A673 (cell line): ENCODE measurements at regions not wholly inside any gene's neighbourhood (a gene's known extent, or its start where the extent isn't known, plus 50 kb on each side); places are given as distances from the start of the nearest gene placed in this dataset.

Experiments used
- BruUV-seq: library from RNA; stranded (reverse); fragments of 400-500 nt; replicated peaks from 2 replicates; lab custom pipeline; 2021; lab: Mats Ljungman, UMichigan
- CTCF ChIA-PET: fragments of 300-600 bp; sonication (Branson Sonifier 250); formaldehyde crosslinking; loops from one replicate; lab custom pipeline; 2022; ENCODE audit warnings: antibody characterized with exemption; lab: Charles Lee
- POLR2A ChIA-PET: fragments of 300-600 bp; sonication (Branson Sonifier 250); formaldehyde crosslinking; loops from one replicate; lab custom pipeline; 2022; ENCODE audit warnings: antibody characterized with exemption; ENCODE audit not compliant: low non-redundant PET; lab: Charles Lee
- DNase-seq: peaks from one replicate; pipeline ENCODE4 v3.0.0-alpha.2; 2015; ENCODE audit warnings: low spot score
- H3K27ac ChIP-seq: fragments of 200-600 bp; sonication (generic); 2 replicates; pipeline ENCODE4 v1.5.1; 2016; ENCODE audit warnings: mixed run types, low read depth, mild to moderate bottlenecking, mixed read lengths, antibody characterized with exemption, low read length; ENCODE audit not compliant: poor library complexity, severe bottlenecking
- H3K27me3 ChIP-seq: fragments of 200-600 bp; sonication (generic); replicated peaks from 2 replicates; pipeline ENCODE4 v1.6.1; 2017; ENCODE audit warnings: mixed run types, low read depth, mild to moderate bottlenecking, mixed read lengths, antibody characterized with exemption, low read length; ENCODE audit not compliant: insufficient read depth, poor library complexity
- H3K36me3 ChIP-seq: fragments of 200-600 bp; sonication (generic); 2 replicates; pipeline ENCODE4 v1.6.1; 2016; ENCODE audit warnings: mixed run types, mild to moderate bottlenecking, mixed read lengths, antibody characterized with exemption, low read length; ENCODE audit not compliant: insufficient read depth, poor library complexity, severe bottlenecking
- H3K4me1 ChIP-seq: fragments of 200-600 bp; sonication (generic); 2 replicates; pipeline ENCODE4 v1.6.1; 2017; ENCODE audit warnings: mixed run types, mild to moderate bottlenecking, mixed read lengths, antibody characterized with exemption, low read length; ENCODE audit not compliant: insufficient read depth, poor library complexity, severe bottlenecking
- H3K4me3 ChIP-seq: fragments of 200-600 bp; sonication (generic); 2 replicates; pipeline ENCODE4 v1.5.1; 2016; ENCODE audit warnings: low read depth, mixed run types, mild to moderate bottlenecking, mixed read lengths, low read length; ENCODE audit not compliant: poor library complexity, severe bottlenecking
- H3K9me3 ChIP-seq: fragments of 200-600 bp; sonication (generic); 2 replicates; pipeline ENCODE4 v1.6.1; 2016; ENCODE audit warnings: mixed run types, low read depth, mild to moderate bottlenecking, mixed read lengths, antibody characterized with exemption, low read length; ENCODE audit not compliant: poor library complexity, severe bottlenecking
- CTCF ChIP-seq: fragments of 300-800, 200-600 bp; sonication (generic); conservative IDR thresholded peaks from 2 replicates; pipeline ENCODE4 v1.5.1; 2017; ENCODE audit warnings: low read depth, mild to moderate bottlenecking, antibody characterized with exemption, low read length, moderate library complexity, mixed read lengths
- EZH2 ChIP-seq: fragments of 200-600 bp; sonication (generic); IDR thresholded peaks from 2 replicates; pipeline ENCODE4 v1.6.1; 2017; ENCODE audit warnings: borderline replicate concordance, low read depth, mild to moderate bottlenecking, mixed read lengths, antibody characterized with exemption, low read length; ENCODE audit not compliant: poor library complexity, severe bottlenecking
- intact Hi-C: fragments of 100-400 bp; cut with micrococcal nuclease; formaldehyde crosslinking; loops from one replicate; pipeline ENCODE4 v1.10.0; 2022; ENCODE audit not compliant: unreplicated experiment

- intact Hi-C loops, result loop anchor here (1.0 kb wide), 1 partner anchor 30 kb away; no protein-coding TSS in a partner anchor
- no peaks in the 10 kb centered on the region for H3K9me3 ChIP-seq
- ChIA-PET POLR2A (no interaction called here), CTCF (no interaction called here)
- no peaks in the 10 kb centered on the region for H3K36me3 ChIP-seq
- no TSS peak for BruUV-seq
- DNase-seq, result peak; percentile 91
- no peaks in the 10 kb centered on the region for H3K27me3 ChIP-seq
- peaks cover 27% of the 10 kb centered on the region for H3K4me1 ChIP-seq
- TF ChIP-seq CTCF (no peak), EZH2 (no peak)
- no peak overlapping the region for H3K4me3 ChIP-seq
- H3K27ac ChIP-seq, result peak overlapping the region; percentile 50
These were observed 139.5 kb upstream of the PRKCQ start for GRCh38 chr10:6719561-6719960.

- H3K27ac ChIP-seq, result no peak overlapping the region
- DNase-seq, result no peak
- CTCF ChIA-PET, result interaction anchor here (0.6 kb wide), 1 partner anchor 175 kb away, joined by 4 read pairs; no protein-coding TSS in a partner anchor
- no TSS peak for BruUV-seq
- TF ChIP-seq EZH2, result no peak
- POLR2A ChIA-PET, result no interaction called here
- no peaks in the 10 kb centered on the region for H3K27me3 ChIP-seq
- H3K36me3 ChIP-seq, result no peaks in the 10 kb centered on the region
- H3K4me1 ChIP-seq, result peaks cover 27% of the 10 kb centered on the region
- no peaks in the 10 kb centered on the region for H3K9me3 ChIP-seq
- H3K4me3 ChIP-seq, result no peak overlapping the region
- intact Hi-C loops, result no loop called here
These were observed 138.5 kb upstream of the PRKCQ start for GRCh38 chr10:6718550-6718949.

- Histone ChIP-seq H3K4me1 (peaks cover 15% of the 10 kb centered on the region), H3K36me3 (no peaks in the 10 kb centered on the region), H3K27me3 (no peaks in the 10 kb centered on the region), H3K27ac (no peak overlapping the region), H3K4me3 (no peak overlapping the region), H3K9me3 (no peaks in the 10 kb centered on the region)
- CTCF ChIA-PET, result no interaction called here
- intact Hi-C loops, result no loop called here
- DNase-seq, result peak; percentile 12
- TF ChIP-seq CTCF (no peak), EZH2 (no peak)
- POLR2A ChIA-PET, result no interaction called here
- BruUV-seq, result no TSS peak
These were observed 136.4 kb upstream of the PRKCQ start for GRCh38 chr10:6716516-6716915.

GRCh38 chr10:6713716-6714115 is 133.6 kb upstream of the PRKCQ start:
- DNase-seq, result peak; percentile 22
- Histone ChIP-seq H3K4me3 (no peak overlapping the region), H3K4me1 (peaks cover 17% of the 10 kb centered on the region), H3K9me3 (no peaks in the 10 kb centered on the region), H3K27ac (no peak overlapping the region), H3K27me3 (peaks cover under 1% of the 10 kb centered on the region), H3K36me3 (no peaks in the 10 kb centered on the region)
- intact Hi-C loops, result no loop called here
- no TSS peak for BruUV-seq
- CTCF ChIA-PET, result no interaction called here
- POLR2A ChIA-PET, result no interaction called here
- TF ChIP-seq EZH2, result no peak
- no peak for TF ChIP-seq CTCF
